Epithelial cell of proximal tubule (primary cell): ENCODE measurements at regions not wholly inside any gene's neighbourhood (a gene's known extent, or its start where the extent isn't known, plus 50 kb on each side); places are given as distances from the start of the nearest gene placed in this dataset.

Experiments
- DNase-seq: peaks from one replicate; pipeline ENCODE4 v3.0.0-alpha.2; 2011; ENCODE audit warnings: low read depth
- H3K4me3 ChIP-seq: 2 replicates; pipeline ENCODE4 v1.5.1; 2011; ENCODE audit warnings: low read depth, mild to moderate bottlenecking, low read length
- CTCF ChIP-seq: conservative IDR thresholded peaks from 2 replicates; pipeline ENCODE4 v1.5.1; 2012; ENCODE audit warnings: low read depth, mild to moderate bottlenecking, low read length

DNA sequence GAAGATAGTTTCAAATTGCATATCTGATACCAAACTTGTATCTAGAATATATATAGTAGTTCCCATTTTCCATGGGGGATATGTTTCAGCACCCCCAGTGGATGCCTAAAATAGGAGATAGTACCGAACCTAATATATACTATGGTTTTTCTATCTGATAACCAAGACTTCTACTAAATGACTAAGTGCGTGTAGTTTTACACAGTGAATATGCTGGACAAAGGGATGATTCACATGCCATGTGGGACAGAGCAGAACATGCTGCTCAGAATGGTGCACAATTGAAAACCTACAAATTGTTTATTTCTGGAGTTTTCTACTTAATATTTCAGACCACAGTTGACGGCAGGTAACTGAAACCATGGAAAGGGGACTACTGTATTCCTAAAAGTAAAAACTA is 73.4 kb upstream of the TP63 start:
- TF ChIP-seq CTCF: no peak
- H3K4me3 ChIP-seq: no peak overlapping the region
- no peak for DNase-seq

DNA sequence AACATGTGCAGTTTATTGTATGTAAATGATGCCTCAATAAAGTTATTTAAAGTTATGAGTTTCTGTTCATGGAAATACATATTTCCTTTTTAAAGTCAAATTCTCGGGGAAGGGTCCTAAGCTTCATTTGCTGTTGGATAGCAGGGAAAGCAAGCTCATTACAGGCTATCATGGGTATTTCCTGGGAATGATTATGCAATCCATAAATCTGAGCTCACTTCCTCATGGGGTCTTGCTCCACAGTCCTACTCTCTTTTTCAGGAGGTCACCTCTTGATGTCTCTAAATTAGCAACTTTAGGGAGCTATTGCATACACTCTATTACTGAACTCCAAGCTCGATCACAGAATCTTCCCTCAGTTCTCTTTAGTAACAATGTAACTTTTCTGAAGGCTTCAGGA is 69.9 kb upstream of the TP63 start:
- H3K4me3 ChIP-seq: no peak overlapping the region
- no peak for DNase-seq
- no peak for TF ChIP-seq CTCF

- no peak for TF ChIP-seq CTCF
- peak; percentile 63 for DNase-seq
- H3K4me3 ChIP-seq: no peak overlapping the region
Observed at GRCh38 chr3:189563853-189564563, 67.2 kb upstream of the TP63 start.

- no peak overlapping the region for H3K4me3 ChIP-seq
- no peak for DNase-seq
- no peak for TF ChIP-seq CTCF
Observed at GRCh38 chr3:189566550-189567130, 64.5 kb upstream of the TP63 start.

DNA sequence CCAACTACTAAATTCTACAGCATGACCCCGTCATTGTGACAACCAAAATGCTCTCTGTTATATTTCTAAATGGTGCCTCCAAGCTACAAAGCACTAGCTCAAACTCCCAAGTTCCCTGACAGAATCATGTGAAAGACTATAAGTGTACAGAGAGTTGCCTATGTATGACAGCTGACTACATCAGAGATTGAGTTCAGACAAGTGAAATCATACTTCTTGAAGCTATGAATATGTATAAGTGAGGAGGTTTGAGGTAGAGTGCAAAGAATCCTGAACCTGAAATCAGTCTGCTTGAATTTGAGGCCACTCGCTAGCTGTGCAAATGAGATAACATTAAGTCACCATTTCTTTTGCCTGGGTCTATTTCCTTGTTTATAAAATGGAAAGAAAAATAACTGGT is 63.9 kb upstream of the TP63 start:
- no peak overlapping the region for H3K4me3 ChIP-seq
- no peak for DNase-seq
- TF ChIP-seq CTCF: no peak

- no peak overlapping the region for H3K4me3 ChIP-seq
- TF ChIP-seq CTCF: no peak
- DNase-seq: no peak
Observed at GRCh38 chr3:189567766-189568420, 63.3 kb upstream of the TP63 start.
